IMR-90 (cell line): ENCODE measurements at regions not wholly inside any gene's neighbourhood (a gene's known extent, or its start where the extent isn't known, plus 50 kb on each side); places are given as distances from the start of the nearest gene placed in this dataset.

ENCODE experiments used
- ATAC-seq: fragments of 200-7000 bp; cut with Tn5 transposase; 2 replicates; pipeline ENCODE4 v1.9.1; 2020; ENCODE audit warnings: low read depth, mild to moderate bottlenecking, moderate library complexity
- BruUV-seq: library from RNA; stranded (reverse); fragments of 400-500 nt; replicated peaks from 2 replicates; lab custom pipeline; 2021; lab: Mats Ljungman, UMichigan
- CTCF ChIA-PET: fragments of 300-600 bp; formaldehyde crosslinking; extraction: SDS; loops from one replicate; lab custom pipeline; 2021; ENCODE audit warnings: antibody characterized with exemption; lab: Yijun Ruan, JAX
- POLR2A ChIA-PET: fragments of 300-600 bp; sonication (Branson Sonifier 250); formaldehyde crosslinking; loops from one replicate; lab custom pipeline; 2022; ENCODE audit warnings: antibody characterized with exemption; ENCODE audit not compliant: unreplicated experiment; lab: Charles Lee
- DNase-seq: peaks from one replicate; pipeline ENCODE4 v3.0.0; 2013
- H2AFZ ChIP-seq: replicated peaks from 2 replicates; pipeline ENCODE3; 2013; ENCODE audit warnings: low read length, mild to moderate bottlenecking; ENCODE audit not compliant: poor library complexity
- H2AK5ac ChIP-seq: 2 replicates; pipeline ENCODE4 v1.6.1; 2013; ENCODE audit warnings: low read depth, low read length, inconsistent platforms
- H2AK9ac ChIP-seq: replicated peaks from 2 replicates; pipeline ENCODE3; 2013; ENCODE audit warnings: mild to moderate bottlenecking, low read depth, low read length, moderate library complexity; ENCODE audit not compliant: poor library complexity
- H2BK120ac ChIP-seq: 2 replicates; pipeline ENCODE4 v1.6.1; 2013; ENCODE audit warnings: low read depth, low read length, inconsistent platforms
- H2BK15ac ChIP-seq: 3 replicates; pipeline ENCODE4 v1.6.1; 2013; ENCODE audit warnings: low read depth, low read length, inconsistent platforms
- H2BK20ac ChIP-seq: 2 replicates; pipeline ENCODE4 v1.6.1; 2013; ENCODE audit warnings: low read depth, mild to moderate bottlenecking, inconsistent platforms, low read length, moderate library complexity
- H2BK5ac ChIP-seq: 2 replicates; pipeline ENCODE4 v1.6.1; 2013; ENCODE audit warnings: mild to moderate bottlenecking, low read depth, low read length, inconsistent platforms; ENCODE audit not compliant: poor library complexity, severe bottlenecking
- H3K14ac ChIP-seq: replicated peaks from 2 replicates; pipeline ENCODE4 v1.6.1; 2013; ENCODE audit warnings: low read depth, low read length, inconsistent platforms
- H3K18ac ChIP-seq: 2 replicates; pipeline ENCODE4 v1.6.1; 2013; ENCODE audit warnings: low read depth, low read length, control low read depth
- H3K23ac ChIP-seq: 2 replicates; pipeline ENCODE4 v1.6.1; 2013; ENCODE audit warnings: low read depth, low read length, inconsistent platforms
- H3K27ac ChIP-seq: 2 replicates; pipeline ENCODE4 v1.5.1; 2013; ENCODE audit warnings: mild to moderate bottlenecking, control low read depth, low read length; ENCODE audit not compliant: insufficient read depth
- H3K27me3 ChIP-seq: 2 replicates; pipeline ENCODE4 v1.6.1; 2013; ENCODE audit warnings: low read length; ENCODE audit not compliant: control insufficient read depth, insufficient read depth
- H3K36me3 ChIP-seq: 2 replicates; pipeline ENCODE4 v1.6.1; 2013; ENCODE audit warnings: low read length, mixed read lengths; ENCODE audit not compliant: control insufficient read depth, insufficient read depth
- H3K4ac ChIP-seq: 2 replicates; pipeline ENCODE4 v1.6.1; 2013; ENCODE audit warnings: low read depth, low read length, inconsistent platforms
- H3K4me1 ChIP-seq: 2 replicates; pipeline ENCODE4 v1.6.1; 2013; ENCODE audit warnings: low read length, mixed read lengths; ENCODE audit not compliant: control insufficient read depth, insufficient read depth
- H3K4me2 ChIP-seq: 2 replicates; pipeline ENCODE4 v1.6.1; 2013; ENCODE audit warnings: low read depth, mild to moderate bottlenecking, control low read depth, low read length, moderate library complexity
- H3K4me3 ChIP-seq: 2 replicates; pipeline ENCODE4 v1.5.1; 2013; ENCODE audit warnings: low read depth, mild to moderate bottlenecking, control low read depth, low read length, moderate library complexity; ENCODE audit not compliant: insufficient read depth
- H3K56ac ChIP-seq: 2 replicates; pipeline ENCODE4 v1.6.1; 2013; ENCODE audit warnings: low read length, inconsistent platforms; ENCODE audit not compliant: insufficient read depth; ENCODE audit errors: extremely low read depth
- H3K79me1 ChIP-seq, 2 experiments: 2 replicates each; pipeline ENCODE4 v1.6.1; 2013; ENCODE audit warnings: low read length in 2 of 2, inconsistent platforms in 1 of 2, low read depth in 1 of 2
- H3K9ac ChIP-seq: 2 replicates; pipeline ENCODE4 v1.6.1; 2013; ENCODE audit warnings: low read depth, low read length, control low read depth
- H3K9me1 ChIP-seq: 2 replicates; pipeline ENCODE4 v1.6.1; 2013; ENCODE audit warnings: low read length, inconsistent platforms; ENCODE audit not compliant: insufficient read depth
- H3K9me3 ChIP-seq: 2 replicates; pipeline ENCODE4 v1.6.1; 2013; ENCODE audit warnings: low read length; ENCODE audit not compliant: control insufficient read depth, insufficient read depth
- H4K20me1 ChIP-seq: 2 replicates; pipeline ENCODE4 v1.6.1; 2013; ENCODE audit warnings: low read length, inconsistent platforms; ENCODE audit not compliant: insufficient read depth
- H4K5ac ChIP-seq: 2 replicates; pipeline ENCODE4 v1.6.1; 2013; ENCODE audit warnings: mild to moderate bottlenecking, low read depth, low read length, control low read depth
- H4K8ac ChIP-seq, 2 experiments: 2 replicates each; pipeline ENCODE4 v1.6.1; 2013; ENCODE audit warnings: low read depth in 2 of 2, low read length in 2 of 2, control low read depth in 1 of 2, inconsistent platforms in 1 of 2
- H4K91ac ChIP-seq: 2 replicates; pipeline ENCODE4 v1.6.1; 2013; ENCODE audit warnings: low read depth, low read length, inconsistent platforms; ENCODE audit not compliant: insufficient read depth
- CEBPB ChIP-seq: IDR thresholded peaks from 2 replicates; pipeline ENCODE4 v1.6.1; 2012; ENCODE audit warnings: low read depth, low read length, improper control_type of control experiment
- FOS ChIP-seq: fragments of 150-350 bp; IDR thresholded peaks from 2 replicates; pipeline ENCODE4 v1.6.1; 2016; ENCODE audit warnings: low read depth, low read length
- MAFK ChIP-seq: IDR thresholded peaks from 2 replicates; pipeline ENCODE4 v1.6.1; 2012; ENCODE audit warnings: low read depth, low read length, improper control_type of control experiment
- MAZ ChIP-seq: IDR thresholded peaks from 2 replicates; pipeline ENCODE4 v1.6.1; 2012; ENCODE audit warnings: low read depth, mild to moderate bottlenecking, low read length, improper control_type of control experiment, moderate library complexity, borderline replicate concordance
- MXI1 ChIP-seq: IDR thresholded peaks from 2 replicates; pipeline ENCODE4 v1.6.1; 2012; ENCODE audit warnings: low read depth, mild to moderate bottlenecking, low read length, moderate library complexity, borderline replicate concordance
- NFE2L2 ChIP-seq: fragments of 150-350 bp; IDR thresholded peaks from 2 replicates; pipeline ENCODE4 v1.6.1; 2016; ENCODE audit warnings: low read depth, mild to moderate bottlenecking, low read length
- WGBS, 2 experiments: methylation state at CpG; one replicate each; pipeline versions ENCODE4 v1.1.5 to v1.1.7; 2013; ENCODE audit warnings: missing lambda C conversion rate in 2 of 2; ENCODE audit not compliant: insufficient read length in 1 of 2; ENCODE audit errors: extremely low coverage in 2 of 2; 5-methylcytosine and 5-hydroxymethylcytosine counted together
- dilution Hi-C: fragments of 300-500 bp; cut with HindIII; formaldehyde crosslinking; loops from one replicate; pipeline ENCODE4 v1.14.3; 2018; ENCODE audit warnings: low sequenced_read_pairs; ENCODE audit not compliant: unreplicated experiment
- in situ Hi-C: fragments of 300-500 bp; cut with MboI; formaldehyde crosslinking; loops from 3 replicates; pipeline ENCODE4 v1.14.3; 2019; ENCODE audit warnings: low sequenced_read_pairs, inconsistent platforms, mixed read lengths
- intact Hi-C: fragments of 100-400 bp; cut with micrococcal nuclease; formaldehyde crosslinking; loops from 2 replicates; pipeline ENCODE4 v1.10.0; 2022
- TF ChIP-seq, protein P1 (sequence below): fragments of 150-350 bp; IDR thresholded peaks from 2 replicates; pipeline ENCODE4 v1.6.1; 2017; ENCODE audit warnings: mild to moderate bottlenecking, antibody characterized with exemption, low read length, low read depth

DNA sequence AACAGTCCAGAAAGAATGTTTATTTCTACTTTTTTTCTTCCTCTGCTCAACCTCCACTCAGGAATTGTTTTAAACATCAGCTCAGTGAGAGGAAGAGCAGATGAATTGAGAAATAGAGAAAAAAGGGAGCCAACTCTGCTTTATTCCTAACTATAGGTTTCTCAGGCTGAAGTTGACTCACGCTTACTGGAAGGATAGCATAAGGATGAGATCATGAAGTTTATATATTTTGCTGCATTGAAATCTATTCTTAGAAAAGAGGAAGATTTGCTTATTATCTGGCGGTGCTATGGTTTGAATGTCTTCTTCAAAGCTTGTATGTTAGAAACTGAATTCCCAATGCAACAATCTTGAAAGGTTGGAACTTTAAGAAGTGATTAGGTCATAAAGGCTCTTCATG is 1673.4 kb upstream of the PCDH7 start:
- Histone ChIP-seq H3K9me1 (no peaks in the 10 kb centered on the region; the same call in 1 of the 2 replicates), H3K9me3 (no peaks in the 10 kb centered on the region), H3K27me3 (no peaks in the 10 kb centered on the region), H4K5ac (peak overlapping the region; percentile 35; the same call in 1 of the 2 replicates), H4K20me1 (peaks cover 3% of the 10 kb centered on the region; the same call in 1 of the 2 replicates), H2BK20ac (peak overlapping the region; percentile 75; the same call in 1 of the 2 replicates), H3K18ac (peak overlapping the region; percentile 73), H3K14ac (peak overlapping the region; percentile 31), H2AFZ (peak overlapping the region; percentile 54), H2AK5ac (0 out of 2 replicates have a peak overlapping the region, but pooled peaks have one; percentile 28), H3K4me3 (no peak overlapping the region), H2AK9ac (no peak overlapping the region), H3K56ac (no peak overlapping the region; the same call in 1 of the 2 replicates), H3K4me1 (peaks cover 11% of the 10 kb centered on the region), H3K23ac (peak overlapping the region; percentile 14; the same call in 1 of the 2 replicates), H4K8ac (peak overlapping the region; percentile 13 to 33; a peak in 1 of 4 replicates), H4K91ac (peak overlapping the region; percentile 69; the same call in 1 of the 2 replicates), H2BK15ac (peak overlapping the region; percentile 27; the same call in 1 of the 3 replicates), H3K9ac (no peak overlapping the region), H3K4ac (peak overlapping the region; percentile 70; the same call in 1 of the 2 replicates), H3K27ac (peak overlapping the region; percentile 94), H2BK120ac (peak overlapping the region; percentile 91), H2BK5ac (peak overlapping the region; percentile 93), H3K79me1 (no peaks in the 10 kb centered on the region), H3K4me2 (0 out of 2 replicates have a peak overlapping the region, but pooled peaks have one; percentile 59), H3K36me3 (no peaks in the 10 kb centered on the region)
- peak; percentile 90 for ATAC-seq
- dilution Hi-C loops (no loop called here), intact Hi-C loops (loop anchor here (5.0 kb wide), 1 partner anchor 69 kb away; no protein-coding TSS in a partner anchor), in situ Hi-C loops (no loop called here)
- no peak for TF ChIP-seq MAZ
- TF ChIP-seq CEBPB: peak; percentile 57; the same call in 1 of the 2 replicates
- peak; percentile 43; the same call in 1 of the 2 replicates for TF ChIP-seq FOS
- peak; percentile 25; the same call in 1 of the 2 replicates for TF ChIP-seq NFE2L2
- TF ChIP-seq MXI1: no peak
- TF ChIP-seq, protein P1, sequence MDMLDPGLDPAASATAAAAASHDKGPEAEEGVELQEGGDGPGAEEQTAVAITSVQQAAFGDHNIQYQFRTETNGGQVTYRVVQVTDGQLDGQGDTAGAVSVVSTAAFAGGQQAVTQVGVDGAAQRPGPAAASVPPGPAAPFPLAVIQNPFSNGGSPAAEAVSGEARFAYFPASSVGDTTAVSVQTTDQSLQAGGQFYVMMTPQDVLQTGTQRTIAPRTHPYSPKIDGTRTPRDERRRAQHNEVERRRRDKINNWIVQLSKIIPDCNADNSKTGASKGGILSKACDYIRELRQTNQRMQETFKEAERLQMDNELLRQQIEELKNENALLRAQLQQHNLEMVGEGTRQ: no peak
- peak; percentile 17; the same call in 1 of the 2 replicates for TF ChIP-seq MAFK
- POLR2A ChIA-PET: no interaction called here
- WGBS, 2 experiments: no CpG with 5 or more reads among the region's 2 CpGs
- no TSS peak for BruUV-seq
- CTCF ChIA-PET: interaction anchor here (0.6 kb wide), 1 partner anchor 39 kb away, joined by 5 read pairs; no protein-coding TSS in a partner anchor
- peak; percentile 93 for DNase-seq
